DOHH2 (cell line): ENCODE measurements at regions not wholly inside any gene's neighbourhood (a gene's known extent, or its start where the extent isn't known, plus 50 kb on each side); places are given as distances from the start of the nearest gene placed in this dataset.

Experiments used
- CTCF ChIP-seq: fragments of 200-600 bp; sonication (generic); IDR thresholded peaks from one replicate; pipeline ENCODE4 v1.5.1; 2014; ENCODE audit warnings: antibody characterized with exemption, mild to moderate bottlenecking, low read depth, low read length; ENCODE audit not compliant: poor library complexity, severe bottlenecking
- EZH2phosphoT487 ChIP-seq: fragments of 200-600 bp; sonication (generic); IDR thresholded peaks from 2 replicates; pipeline ENCODE4 v1.6.1; 2017; ENCODE audit warnings: borderline replicate concordance, mild to moderate bottlenecking, antibody characterized with exemption, low read length, moderate library complexity, mixed read lengths

GRCh38 chr9:115759426-115759825, 394.2 kb upstream of the PAPPA start:
- TF ChIP-seq CTCF (no peak), EZH2phosphoT487 (no peak)
